HepG2 (cell line): ENCODE measurements at regions not wholly inside any gene's neighbourhood (a gene's known extent, or its start where the extent isn't known, plus 50 kb on each side); places are given as distances from the start of the nearest gene placed in this dataset.
"Not testable (repeated sequence)": the region's sequence is repeated elsewhere in the genome, so short reads cannot be mapped to it uniquely, and the experiment has no call there.

Experiments used
- ATAC-seq: fragments of 200-7000 bp; cut with Tn5 transposase; 3 replicates; pipeline ENCODE4 v1.9.1; 2020; ENCODE audit warnings: mild to moderate bottlenecking, moderate library complexity
- BruUV-seq: library from RNA; stranded (reverse); fragments of 400-500 nt; replicated peaks from 2 replicates; lab custom pipeline; 2021; lab: Mats Ljungman, UMichigan
- CTCF ChIA-PET: fragments of 300-600 bp; formaldehyde crosslinking; extraction: SDS; loops from one replicate; lab custom pipeline; 2021; ENCODE audit warnings: low total read pairs, inconsistent platforms, low intra/inter-chr PET ratio; lab: Yijun Ruan, JAX
- POLR2A ChIA-PET: fragments of 350-600 bp; sonication (Branson Sonifier 250); formaldehyde crosslinking; loops from one replicate; lab custom pipeline; 2020; ENCODE audit warnings: antibody characterized with exemption, inconsistent platforms; lab: Yijun Ruan, JAX
- DNase-seq: peaks from one replicate; pipeline ENCODE4 v3.0.0-alpha.2; 2015; ENCODE audit warnings: low spot score
- FAIRE-seq: peaks from 3 replicates; lab custom pipeline; 2011; peaks lifted over from hg19 to GRCh38; lab: Jason Lieb, UNC
- H2AFZ ChIP-seq: one replicate; pipeline ENCODE4 v1.6.1; 2011; ENCODE audit warnings: low read length, inconsistent platforms
- H3K27ac ChIP-seq: fragments of 300-600 bp; 3 replicates; pipeline ENCODE4 v1.8.0; 2011; ENCODE audit warnings: mixed run types, mild to moderate bottlenecking, mixed read lengths, low read length, inconsistent platforms; ENCODE audit not compliant: insufficient read depth; ENCODE audit errors: extremely low read length
- H3K27me3 ChIP-seq, 2 experiments: fragments of 200-600 bp in 1 of 2; 2 replicates in 1 of 2; 3 replicates in 1 of 2; pipeline versions ENCODE4 v1.6.0 to v1.8.0; 2011; ENCODE audit warnings: low read length in 2 of 2, mild to moderate bottlenecking in 2 of 2, moderate library complexity in 2 of 2, inconsistent platforms in 1 of 2; ENCODE audit not compliant: insufficient read depth in 2 of 2, control insufficient read depth in 1 of 2
- H3K36me3 ChIP-seq, 2 experiments: fragments of 200-600 bp in 1 of 2; replicated peaks in 1 of 2; 2 replicates in 1 of 2; 3 replicates in 1 of 2; pipeline versions ENCODE4 v1.5.1 to v1.8.0; 2011; ENCODE audit warnings: low read length in 2 of 2, inconsistent platforms in 1 of 2; ENCODE audit not compliant: insufficient read depth in 2 of 2, control insufficient read depth in 1 of 2
- H3K4me1 ChIP-seq: 2 replicates; pipeline ENCODE4 v1.5.1; 2012; ENCODE audit warnings: low read length, inconsistent platforms; ENCODE audit not compliant: insufficient read depth
- H3K4me2 ChIP-seq: 2 replicates; pipeline ENCODE4 v1.6.0; 2011; ENCODE audit warnings: low read depth, low read length, inconsistent platforms
- H3K4me3 ChIP-seq, 3 experiments: fragments of 200-600 bp in 1 of 3; sonication (generic), shearing (Covaris generic) in 1 of 3; replicated peaks in 1 of 3; 2 replicates each; pipeline ENCODE4 v1.5.1; 2011 to 2016; ENCODE audit warnings: low read length in 3 of 3, inconsistent platforms in 2 of 3, low read depth in 2 of 3, mild to moderate bottlenecking in 2 of 3, control low read depth in 1 of 3, mixed read lengths in 1 of 3; ENCODE audit not compliant: insufficient read depth in 1 of 3
- H3K79me2 ChIP-seq: one replicate; pipeline ENCODE4 v1.6.1; 2011; ENCODE audit warnings: low read length, inconsistent platforms; ENCODE audit not compliant: insufficient read depth
- H3K9ac ChIP-seq: 2 replicates; pipeline ENCODE4 v1.6.0; 2011; ENCODE audit warnings: mild to moderate bottlenecking, low read depth, low read length, inconsistent platforms; ENCODE audit not compliant: insufficient read depth
- H3K9me3 ChIP-seq: 2 replicates; pipeline ENCODE4 v1.5.1; 2012; ENCODE audit warnings: mild to moderate bottlenecking, low read length
- H4K20me1 ChIP-seq: 2 replicates; pipeline ENCODE4 v1.6.0; 2011; ENCODE audit warnings: inconsistent platforms, mild to moderate bottlenecking, low read length, moderate library complexity; ENCODE audit not compliant: insufficient read depth
- PATZ1 ChIP-seq: sonication (generic); formaldehyde crosslinking; IDR thresholded peaks from 2 replicates; pipeline ENCODE4 v1.4.0; 2020; ENCODE audit warnings: missing genetic modification reagents
- WGBS: methylation state at CpG from one replicate; pipeline ENCODE4 v1.1.6; 2017; ENCODE audit warnings: low lambda C conversion rate; 5-methylcytosine and 5-hydroxymethylcytosine counted together
- in situ Hi-C: cut with HindIII; loops from 2 replicates; pipeline ENCODE4 v1.10.0; 2017; ENCODE audit warnings: low pct_unique_long_range_greater_than_20kb; ENCODE audit not compliant: extremely low pct_ligation_motif_present
- intact Hi-C: fragments of 100-400 bp; cut with micrococcal nuclease; formaldehyde crosslinking; loops from one replicate; pipeline ENCODE4 v1.10.0; 2022; ENCODE audit not compliant: unreplicated experiment

DNA sequence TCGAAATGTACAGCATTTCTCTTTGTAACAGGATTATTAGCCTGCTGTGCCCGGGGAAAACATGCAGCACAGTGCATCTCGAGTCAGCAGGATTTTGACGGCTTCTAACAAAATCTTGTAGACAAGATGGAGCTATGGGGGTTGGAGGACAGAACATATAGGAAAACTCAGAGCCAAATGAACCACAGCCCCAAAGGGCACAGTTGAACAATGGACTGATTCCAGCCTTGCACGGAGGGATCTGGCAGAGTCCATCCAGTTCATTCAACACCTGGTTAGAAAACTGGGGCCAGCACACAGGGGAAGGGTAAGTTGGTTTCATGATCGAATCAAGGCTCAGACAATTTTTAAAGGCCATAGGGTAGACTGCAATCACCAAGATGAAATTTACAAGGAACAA, 260.8 kb downstream of the OR4F29 start (continued):
- TF ChIP-seq PATZ1 (CRISPR knock-in tag) = 0 out of 2 replicates have a peak, but pooled peaks have one; percentile 22

DNA sequence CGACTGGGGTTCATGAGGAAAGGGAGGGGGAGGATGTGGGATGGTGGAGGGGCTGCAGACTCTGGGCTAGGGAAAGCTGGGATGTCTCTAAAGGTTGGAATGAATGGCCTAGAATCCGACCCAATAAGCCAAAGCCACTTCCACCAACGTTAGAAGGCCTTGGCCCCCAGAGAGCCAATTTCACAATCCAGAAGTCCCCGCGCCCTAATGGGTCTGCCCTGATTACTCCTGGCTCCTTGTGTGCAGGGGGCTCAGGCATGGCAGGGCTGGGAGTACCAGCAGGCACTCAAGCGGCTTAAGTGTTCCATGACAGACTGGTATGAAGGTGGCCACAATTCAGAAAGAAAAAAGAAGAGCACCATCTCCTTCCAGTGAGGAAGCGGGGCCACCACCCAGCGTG, 261.6 kb downstream of the OR4F29 start:
- DNase-seq = not testable (repeated sequence)
- no CpG with 5 or more reads among the region's 8 CpGs for whole genome bisulfite sequencing

DNA sequence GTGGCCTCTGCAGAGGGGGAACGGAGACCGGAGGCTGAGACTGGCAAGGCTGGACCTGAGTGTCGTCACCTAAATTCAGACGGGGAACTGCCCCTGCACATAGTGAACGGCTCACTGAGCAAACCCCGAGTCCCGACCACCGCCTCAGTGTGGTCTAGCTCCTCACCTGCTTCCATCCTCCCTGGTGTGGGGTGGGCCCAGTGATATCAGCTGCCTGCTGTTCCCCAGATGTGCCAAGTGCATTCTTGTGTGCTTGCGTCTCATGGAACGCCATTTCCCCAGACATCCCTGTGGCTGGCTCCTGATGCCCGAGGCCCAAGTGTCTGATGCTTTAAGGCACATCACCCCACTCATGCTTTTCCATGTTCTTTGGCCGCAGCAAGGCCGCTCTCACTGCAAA, 262.2 kb downstream of the OR4F29 start:
- H3K79me2 ChIP-seq, DNase-seq: not testable (repeated sequence)

More for the DNA sequence above, 261.6 kb downstream of the OR4F29 start:
- H2AFZ ChIP-seq, ATAC-seq, H3K27ac ChIP-seq, in situ Hi-C loops, H3K79me2 ChIP-seq, FAIRE-seq, CTCF ChIA-PET, intact Hi-C loops, H4K20me1 ChIP-seq, H3K9ac ChIP-seq, POLR2A ChIA-PET, H3K27me3 ChIP-seq, H3K4me3 ChIP-seq, BruUV-seq, H3K36me3 ChIP-seq, H3K9me3 ChIP-seq, H3K4me2 ChIP-seq: not testable (repeated sequence)
- peaks cover 19% of the 10 kb centered on the region for H3K4me1 ChIP-seq

GRCh38 chr1:187298-187697, 264.2 kb downstream of the OR4F29 start:
- H2AFZ ChIP-seq, H3K27me3 ChIP-seq, in situ Hi-C loops, H3K9ac ChIP-seq, BruUV-seq, FAIRE-seq, H4K20me1 ChIP-seq, POLR2A ChIA-PET, H3K36me3 ChIP-seq, H3K9me3 ChIP-seq, intact Hi-C loops, H3K4me2 ChIP-seq, H3K4me3 ChIP-seq, CTCF ChIA-PET, ATAC-seq, DNase-seq, H3K27ac ChIP-seq, H3K79me2 ChIP-seq: not testable (repeated sequence)
- peaks cover 19% of the 10 kb centered on the region for H3K4me1 ChIP-seq
- WGBS = 76% methylated on average over 4 of the region's 6 CpGs

More for the DNA sequence above, 262.2 kb downstream of the OR4F29 start:
- H3K36me3 ChIP-seq, H3K9me3 ChIP-seq, H3K4me3 ChIP-seq, intact Hi-C loops, H2AFZ ChIP-seq, H4K20me1 ChIP-seq, CTCF ChIA-PET, H3K27ac ChIP-seq, H3K9ac ChIP-seq, ATAC-seq, POLR2A ChIA-PET, in situ Hi-C loops, H3K4me2 ChIP-seq, FAIRE-seq, BruUV-seq, H3K27me3 ChIP-seq: not testable (repeated sequence)
- 100% methylated on average over 3 of the region's 13 CpGs for WGBS
- peaks cover 19% of the 10 kb centered on the region for H3K4me1 ChIP-seq
